SK-N-MC (cell line): ENCODE measurements at regions not wholly inside any gene's neighbourhood (a gene's known extent, or its start where the extent isn't known, plus 50 kb on each side); places are given as distances from the start of the nearest gene placed in this dataset.

Experiments
- EZH2 ChIP-seq: fragments of 200-600 bp; sonication (generic); IDR thresholded peaks from one replicate; pipeline ENCODE4 v1.6.1; 2017; ENCODE audit warnings: antibody characterized with exemption
- POLR2AphosphoS5 ChIP-seq: IDR thresholded peaks from 2 replicates; pipeline ENCODE4 v1.6.1; 2012; ENCODE audit warnings: mild to moderate bottlenecking, low read depth, low read length, borderline replicate concordance

GRCh38 chr6:97572943-97573342 is 289.9 kb upstream of the MMS22L start:
- TF ChIP-seq POLR2AphosphoS5 (no peak), EZH2 (no peak)
